Stimulated activated CD4-positive, alpha-beta T cell treated with anti-CD3 and anti-CD28 coated beads, Interleukin-4, amount 100 ng/mL, for 4 hours (primary cell): ENCODE measurements at regions not wholly inside any gene's neighbourhood (a gene's known extent, or its start where the extent isn't known, plus 50 kb on each side); places are given as distances from the start of the nearest gene placed in this dataset.

Experiments used
- DNase-seq, 2 experiments: peaks; one replicate each; pipeline ENCODE4 v3.0.0-alpha.2; 2020

GRCh38 chr1:98420376-98421084 is 241.0 kb upstream of the SNX7 start:
- DNase-seq: no peak

- DNase-seq: no peak
Observed at GRCh38 chr1:98417820-98418219, 243.7 kb upstream of the SNX7 start.

- DNase-seq: no peak
Observed at GRCh38 chr1:98410082-98410481, 251.4 kb upstream of the SNX7 start.

- no peak for DNase-seq
Observed at GRCh38 chr1:98406352-98407088, 255.0 kb upstream of the SNX7 start.

- DNase-seq: no peak
Observed at GRCh38 chr1:98405581-98406074, 255.9 kb upstream of the SNX7 start.

GRCh38 chr1:98404866-98405265 is 256.7 kb upstream of the SNX7 start:
- DNase-seq: no peak

- no peak for DNase-seq
Observed at GRCh38 chr1:98403963-98404480, 257.5 kb upstream of the SNX7 start.

GRCh38 chr1:98402860-98403259 is 258.7 kb upstream of the SNX7 start:
- DNase-seq: no peak

- DNase-seq: no peak
Observed at GRCh38 chr1:98400446-98400845, 261.1 kb upstream of the SNX7 start.

- no peak for DNase-seq
Observed at GRCh38 chr1:98399218-98399617, 262.3 kb upstream of the SNX7 start.

GRCh38 chr1:98398649-98399048 is 262.9 kb upstream of the SNX7 start:
- no peak for DNase-seq

GRCh38 chr1:98398092-98398491 is 263.4 kb upstream of the SNX7 start:
- no peak for DNase-seq

- DNase-seq: no peak
Observed at GRCh38 chr1:98393719-98394118, 267.8 kb upstream of the SNX7 start.

- no peak for DNase-seq
Observed at GRCh38 chr1:98391175-98391574, 270.3 kb upstream of the SNX7 start.

- DNase-seq: no peak
Observed at GRCh38 chr1:98389809-98390208, 271.7 kb upstream of the SNX7 start.

- no peak for DNase-seq
Observed at GRCh38 chr1:98388441-98388840, 273.1 kb upstream of the SNX7 start.

GRCh38 chr1:98387701-98388100 is 273.8 kb upstream of the SNX7 start:
- no peak for DNase-seq

GRCh38 chr1:98386675-98387440 is 274.7 kb upstream of the SNX7 start:
- DNase-seq: no peak

GRCh38 chr1:98385652-98386051 is 275.9 kb upstream of the SNX7 start:
- no peak for DNase-seq

- DNase-seq: no peak
Observed at GRCh38 chr1:98384461-98385141, 276.9 kb upstream of the SNX7 start.

GRCh38 chr1:98382986-98383740 is 278.4 kb upstream of the SNX7 start:
- DNase-seq: no peak

- DNase-seq: no peak
Observed at GRCh38 chr1:98382586-98382985, 278.9 kb upstream of the SNX7 start.
